ENCODE measurements at regions not wholly inside any gene's neighbourhood (a gene's known extent, or its start where the extent isn't known, plus 50 kb on each side); places are given as distances from the start of the nearest gene placed in this dataset.

DNA sequence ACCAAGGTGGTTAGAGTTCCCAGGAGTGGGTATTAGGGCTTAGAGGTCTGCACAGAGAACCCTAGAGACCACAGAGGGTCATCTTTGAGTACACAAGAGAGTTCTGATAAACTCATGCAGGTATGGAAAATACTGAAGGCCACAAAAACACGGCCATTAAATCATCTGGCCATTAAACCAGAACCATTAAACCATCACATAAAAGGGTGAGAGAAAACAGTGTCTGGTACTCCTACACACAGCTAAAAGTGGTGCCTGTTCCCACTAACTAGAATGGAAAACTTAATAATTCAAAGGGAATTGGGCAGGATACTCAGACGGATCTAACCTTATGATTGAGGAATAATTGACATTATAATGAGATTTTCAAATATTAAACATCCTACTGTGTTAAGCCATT, 679.4 kb downstream of the TNS3 start:
- no peak overlapping the region for H3K4me3 ChIP-seq (ENCODE audit: low read depth, low read length)
- TF ChIP-seq, protein P1, sequence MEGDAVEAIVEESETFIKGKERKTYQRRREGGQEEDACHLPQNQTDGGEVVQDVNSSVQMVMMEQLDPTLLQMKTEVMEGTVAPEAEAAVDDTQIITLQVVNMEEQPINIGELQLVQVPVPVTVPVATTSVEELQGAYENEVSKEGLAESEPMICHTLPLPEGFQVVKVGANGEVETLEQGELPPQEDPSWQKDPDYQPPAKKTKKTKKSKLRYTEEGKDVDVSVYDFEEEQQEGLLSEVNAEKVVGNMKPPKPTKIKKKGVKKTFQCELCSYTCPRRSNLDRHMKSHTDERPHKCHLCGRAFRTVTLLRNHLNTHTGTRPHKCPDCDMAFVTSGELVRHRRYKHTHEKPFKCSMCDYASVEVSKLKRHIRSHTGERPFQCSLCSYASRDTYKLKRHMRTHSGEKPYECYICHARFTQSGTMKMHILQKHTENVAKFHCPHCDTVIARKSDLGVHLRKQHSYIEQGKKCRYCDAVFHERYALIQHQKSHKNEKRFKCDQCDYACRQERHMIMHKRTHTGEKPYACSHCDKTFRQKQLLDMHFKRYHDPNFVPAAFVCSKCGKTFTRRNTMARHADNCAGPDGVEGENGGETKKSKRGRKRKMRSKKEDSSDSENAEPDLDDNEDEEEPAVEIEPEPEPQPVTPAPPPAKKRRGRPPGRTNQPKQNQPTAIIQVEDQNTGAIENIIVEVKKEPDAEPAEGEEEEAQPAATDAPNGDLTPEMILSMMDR (IDR thresholded peaks at IDR 0.05; ENCODE audit: insufficient read depth, low read length, missing control alignments), result no peak
- ChIA-PET POLR2A (no interaction called here), CTCF (no interaction called here)
- DNase-seq (ENCODE audit: low read depth, low spot score), result no peak

DNA sequence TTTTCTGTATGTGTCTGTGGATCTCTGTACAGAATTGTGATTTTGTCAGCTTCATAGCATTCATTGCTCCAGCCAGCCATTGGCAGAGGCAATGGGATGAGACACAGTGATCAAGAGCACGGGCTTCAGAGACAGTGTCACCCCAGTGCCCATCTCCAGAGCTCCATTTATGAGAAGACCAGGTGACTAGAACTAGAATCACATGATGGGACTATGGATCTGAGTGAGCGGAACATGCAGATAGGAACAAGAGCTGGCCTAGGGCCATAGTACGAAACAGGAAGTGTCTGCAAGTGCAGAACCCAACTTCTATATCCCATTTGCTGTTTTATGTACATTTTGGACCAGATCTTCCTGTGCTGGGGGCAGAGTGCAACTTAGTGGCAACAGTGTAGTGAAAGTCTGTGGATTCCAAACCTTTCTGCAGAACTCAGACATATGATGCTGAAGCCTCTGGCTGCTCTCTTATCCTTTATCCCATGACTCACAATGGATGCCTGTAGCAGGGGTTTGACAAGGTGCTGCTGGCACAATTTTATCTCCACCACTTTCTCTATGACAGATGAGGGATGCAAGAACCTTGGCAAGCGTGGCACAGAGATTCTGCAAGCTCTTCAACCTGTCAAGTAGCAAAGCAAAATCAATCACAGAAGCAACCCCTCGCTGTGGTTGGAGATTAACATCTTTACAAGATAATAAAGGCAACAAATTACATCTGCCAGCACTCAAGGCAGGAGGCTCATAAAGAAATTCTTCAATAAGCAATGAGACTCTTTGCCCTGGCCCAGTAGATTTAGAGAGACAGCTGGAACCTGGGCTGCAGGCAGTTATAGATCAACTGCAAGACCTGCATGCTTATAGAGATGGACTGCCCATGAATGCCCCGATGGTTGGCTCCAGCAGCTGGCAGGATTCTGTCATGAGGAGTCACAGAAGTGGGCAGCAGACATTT, 681.3 kb downstream of the TNS3 start:
- no peak for DNase-seq (ENCODE audit: low read depth, low spot score)
- no peak overlapping the region for H3K4me3 ChIP-seq (ENCODE audit: low read depth, low read length)
- POLR2A ChIA-PET, result no interaction called here
- CTCF ChIA-PET, result interaction anchor here (1.0 kb wide), 1 partner anchor 9 kb away, joined by 4 read pairs; no protein-coding TSS in a partner anchor
- TF ChIP-seq, protein P1 (IDR thresholded peaks at IDR 0.05; ENCODE audit: insufficient read depth, low read length, missing control alignments), result no peak

DNA sequence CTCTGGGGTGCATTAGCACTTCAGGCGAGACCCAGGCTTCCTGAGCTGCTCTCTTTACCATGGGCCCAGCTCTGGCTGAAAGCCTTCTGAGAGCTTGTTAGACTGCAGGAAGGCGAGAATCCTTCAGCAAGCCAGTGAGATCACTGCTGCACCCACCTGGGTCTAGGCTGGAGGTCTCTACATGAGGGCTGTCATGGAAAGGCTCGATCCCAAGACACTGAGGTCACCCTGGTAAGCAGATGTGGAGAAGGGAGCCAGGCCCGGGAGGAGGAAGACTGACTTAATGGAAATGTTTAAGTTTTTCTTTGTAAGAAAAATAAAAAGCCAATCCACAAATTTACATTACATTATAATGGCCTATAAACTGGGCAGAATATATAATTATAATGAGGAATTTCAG, 684.5 kb downstream of the TNS3 start:
- CTCF ChIA-PET, result interaction anchor here (0.7 kb wide), 1 partner anchor 11 kb away, joined by 3 read pairs; no protein-coding TSS in a partner anchor
- H3K4me3 ChIP-seq (ENCODE audit: low read depth, low read length), result no peak overlapping the region
- no peak for DNase-seq (ENCODE audit: low read depth, low spot score)
- TF ChIP-seq, protein P1 (IDR thresholded peaks at IDR 0.05; ENCODE audit: insufficient read depth, low read length, missing control alignments), result no peak
- POLR2A ChIA-PET, result no interaction called here

DNA sequence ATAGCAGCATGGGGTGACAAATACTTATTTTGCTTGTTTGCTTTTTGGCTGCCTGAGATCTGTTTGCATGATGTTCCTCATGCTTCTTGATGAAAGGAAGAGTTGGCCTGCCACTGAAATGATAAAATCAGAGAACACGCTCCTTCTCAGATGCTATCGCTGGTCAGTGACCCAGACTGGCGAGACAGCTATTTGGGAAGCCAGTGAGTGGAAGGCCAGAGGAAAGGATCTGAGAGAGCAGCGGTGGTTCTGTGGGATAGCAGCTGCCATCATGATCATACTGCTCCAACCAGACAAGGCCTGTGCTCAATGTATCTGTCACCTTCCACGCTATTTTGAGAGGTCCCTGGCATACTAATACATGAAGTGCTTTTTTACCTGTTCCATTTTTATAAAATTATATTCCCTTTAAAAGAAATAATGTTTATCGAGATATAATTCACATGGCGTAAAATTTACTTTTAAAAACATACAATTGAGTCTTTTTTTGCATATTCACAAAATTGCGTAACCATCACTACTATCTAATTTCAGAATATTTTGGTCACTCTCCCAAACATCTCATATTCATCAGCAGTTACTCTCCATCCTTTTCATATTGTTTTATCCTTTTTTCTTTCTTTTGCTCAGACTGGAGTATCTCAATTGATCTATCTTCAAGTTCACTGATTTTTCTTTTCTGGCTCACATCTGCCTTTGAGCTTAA, 695.1 kb downstream of the TNS3 start:
- CTCF ChIA-PET, result no interaction called here
- POLR2A ChIA-PET, result no interaction called here
- H3K4me3 ChIP-seq (ENCODE audit: low read depth, low read length), result no peak overlapping the region
- no peak for DNase-seq (ENCODE audit: low read depth, low spot score)
- TF ChIP-seq, protein P1 (IDR thresholded peaks at IDR 0.05; ENCODE audit: insufficient read depth, low read length, missing control alignments), result no peak

DNA sequence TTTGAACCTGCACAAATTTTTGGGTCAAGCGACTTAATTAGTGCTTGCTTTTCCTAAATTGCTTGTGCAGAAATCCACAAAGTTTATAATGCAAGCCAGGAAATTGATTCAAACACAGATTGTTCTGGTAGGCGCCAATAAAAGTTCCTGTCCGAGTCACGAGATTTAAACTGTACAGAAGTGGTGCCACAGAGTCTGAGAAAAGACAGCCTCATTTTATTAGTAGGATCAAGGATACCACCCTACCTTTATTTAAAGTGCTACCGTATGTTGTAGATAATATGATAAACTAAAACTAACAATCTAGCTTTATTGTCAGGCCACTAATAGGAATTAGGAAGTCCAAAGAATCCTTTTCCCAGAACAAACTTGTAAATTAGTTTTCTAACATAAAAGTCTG, 696.7 kb downstream of the TNS3 start:
- TF ChIP-seq, protein P1 (IDR thresholded peaks at IDR 0.05; ENCODE audit: insufficient read depth, low read length, missing control alignments), result no peak
- no peak for DNase-seq (ENCODE audit: low read depth, low spot score)
- ChIA-PET CTCF (no interaction called here), POLR2A (no interaction called here)
- H3K4me3 ChIP-seq (ENCODE audit: low read depth, low read length), result no peak overlapping the region

DNA sequence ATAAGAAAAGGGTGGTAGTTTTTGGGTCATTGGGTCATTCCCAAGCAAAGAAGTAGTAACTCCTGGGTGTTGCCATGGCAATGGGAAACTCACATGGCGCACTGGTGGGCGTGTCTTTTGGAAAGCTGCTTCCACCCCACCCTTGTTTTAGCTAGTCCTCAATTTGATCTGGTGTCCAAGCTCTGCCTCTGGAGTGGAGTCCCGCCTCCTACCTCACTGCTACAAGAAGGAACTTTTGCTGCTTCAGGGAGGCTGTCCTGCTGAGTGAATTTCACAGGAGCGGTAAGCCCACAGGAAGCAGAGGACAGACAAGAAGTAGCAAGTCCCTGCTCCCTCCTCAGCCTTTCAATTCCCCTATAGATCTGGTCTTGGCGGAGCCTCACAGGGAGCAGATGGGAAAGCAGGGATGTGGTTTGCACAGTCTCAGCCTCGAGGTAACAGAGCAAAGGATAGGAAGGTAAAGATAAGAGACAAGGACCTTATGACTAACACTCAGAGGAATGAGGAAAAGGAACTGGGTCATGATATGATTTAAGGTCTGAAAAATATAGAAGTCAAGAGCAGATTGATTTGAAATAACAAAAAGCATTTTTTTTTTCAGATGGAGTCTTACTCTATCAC, 700.3 kb downstream of the TNS3 start:
- DNase-seq (ENCODE audit: low read depth, low spot score), result no peak
- POLR2A ChIA-PET, result no interaction called here
- H3K4me3 ChIP-seq (ENCODE audit: low read depth, low read length), result no peak overlapping the region
- TF ChIP-seq, protein P1 (IDR thresholded peaks at IDR 0.05; ENCODE audit: insufficient read depth, low read length, missing control alignments), result no peak
- CTCF ChIA-PET, result interaction anchor here (1.5 kb wide), 1 partner anchor 9 kb away, joined by 3 read pairs; no protein-coding TSS in a partner anchor

All from AG04449 (cell line).